Natural killer cell (primary cell): ENCODE measurements at regions not wholly inside any gene's neighbourhood (a gene's known extent, or its start where the extent isn't known, plus 50 kb on each side); places are given as distances from the start of the nearest gene placed in this dataset.

Experiments
- ATAC-seq, 3 donors: fragments of 150-1000 bp in 2 of 3; fragments of 200-7000 bp in 1 of 3; cut with Tn5 transposase; 1 replicate in 1 of 3; 2 replicates in 2 of 3; pipeline ENCODE4 v1.10.0; 2021; ENCODE audit warnings: mild to moderate bottlenecking in 2 of 3, moderate library complexity in 2 of 3
- DNase-seq, 2 donors: peaks; one replicate each; pipeline versions ENCODE4 v3.0.0 to v3.0.0-alpha.2; 2013 to 2021; ENCODE audit warnings: mixed read lengths in 1 of 2
- H3K27ac ChIP-seq: one replicate; pipeline ENCODE4 v1.5.1; 2013; ENCODE audit warnings: mild to moderate bottlenecking, low read length
- H3K27me3 ChIP-seq: one replicate; pipeline ENCODE4 v1.6.1; 2013; ENCODE audit warnings: low read length; ENCODE audit not compliant: control insufficient read depth, insufficient read depth
- H3K36me3 ChIP-seq: one replicate; pipeline ENCODE4 v1.6.1; 2013; ENCODE audit warnings: low read length; ENCODE audit not compliant: control insufficient read depth, insufficient read depth
- H3K4me1 ChIP-seq: one replicate; pipeline ENCODE4 v1.6.1; 2013; ENCODE audit warnings: low read length; ENCODE audit not compliant: control insufficient read depth, insufficient read depth
- H3K4me3 ChIP-seq: one replicate; pipeline ENCODE4 v1.5.1; 2013; ENCODE audit warnings: low read length
- H3K9me3 ChIP-seq: one replicate; pipeline ENCODE4 v1.6.1; 2013; ENCODE audit warnings: low read length; ENCODE audit not compliant: control insufficient read depth, insufficient read depth
- H3K27ac Mint-ChIP-seq, 2 donors: one replicate each; pipeline ENCODE4 v1.8.0; 2022; ENCODE audit warnings: mild to moderate bottlenecking in 2 of 2, mixed read lengths in 2 of 2, moderate library complexity in 1 of 2
- H3K27me3 Mint-ChIP-seq, 2 donors: one replicate each; pipeline ENCODE4 v1.8.0; 2022; ENCODE audit warnings: low read depth in 2 of 2, mixed read lengths in 2 of 2
- H3K36me3 Mint-ChIP-seq: one replicate; pipeline ENCODE4 v1.8.0; 2022; ENCODE audit warnings: mixed read lengths
- H3K4me1 Mint-ChIP-seq, 2 donors: one replicate each; pipeline ENCODE4 v1.8.0; 2022; ENCODE audit warnings: mixed read lengths in 2 of 2
- H3K4me3 Mint-ChIP-seq: one replicate; pipeline ENCODE4 v1.8.0; 2022; ENCODE audit warnings: mild to moderate bottlenecking, moderate library complexity, mixed read lengths
- H3K9me3 Mint-ChIP-seq, 2 donors: one replicate each; pipeline ENCODE4 v1.8.0; 2022; ENCODE audit warnings: mixed read lengths in 2 of 2
- CTCF ChIP-seq: fragments of 200-600 bp; IDR thresholded peaks from one replicate; pipeline ENCODE4 v1.8.0; 2022; ENCODE audit warnings: antibody characterized with exemption
- WGBS: methylation state at CpG from one replicate; pipeline ENCODE4 v1.1.7; 2013; ENCODE audit warnings: missing lambda C conversion rate; ENCODE audit not compliant: insufficient coverage; 5-methylcytosine and 5-hydroxymethylcytosine counted together
- intact Hi-C: fragments of 100-400 bp; cut with micrococcal nuclease; formaldehyde crosslinking; loops from one replicate; pipeline ENCODE4 v1.14.2; 2022

- H3K4me3 Mint-ChIP-seq = no peak overlapping the region
- intact Hi-C loops = no loop called here
- no peak overlapping the region for H3K4me3 ChIP-seq
- no peak for ATAC-seq
- H3K27me3 ChIP-seq = no peaks in the 10 kb centered on the region
- H3K27ac Mint-ChIP-seq = no peak overlapping the region
- no peaks in the 10 kb centered on the region for H3K4me1 Mint-ChIP-seq
- H3K9me3 ChIP-seq = no peaks in the 10 kb centered on the region
- 100% methylated on average over 1 of the region's 1 CpG for WGBS
- no peaks in the 10 kb centered on the region for H3K4me1 ChIP-seq
- H3K36me3 Mint-ChIP-seq = no peaks in the 10 kb centered on the region
- H3K27ac ChIP-seq = no peak overlapping the region
- H3K9me3 Mint-ChIP-seq = peaks cover 12 to 16% of the 10 kb centered on the region in 2 donors
- TF ChIP-seq CTCF = no peak
- no peak for DNase-seq
- no peaks in the 10 kb centered on the region for H3K36me3 ChIP-seq
- H3K27me3 Mint-ChIP-seq = no peaks in the 10 kb centered on the region
Measured at GRCh38 chr18:29693334-29693733, 1349.2 kb downstream of the DSC3 start.

GRCh38 chr18:29681578-29681977 lies 1361.0 kb downstream of the DSC3 start:
- Histone ChIP-seq H3K27ac (no peak overlapping the region), H3K36me3 (no peaks in the 10 kb centered on the region), H3K9me3 (peaks cover 4% of the 10 kb centered on the region), H3K4me3 (no peak overlapping the region), H3K27me3 (no peaks in the 10 kb centered on the region), H3K4me1 (no peaks in the 10 kb centered on the region)
- no peak for DNase-seq
- H3K4me3 Mint-ChIP-seq = no peak overlapping the region
- WGBS = 81% methylated on average over 4 of the region's 4 CpGs
- H3K9me3 Mint-ChIP-seq = peaks cover 17 to 31% of the 10 kb centered on the region in 2 donors
- no peaks in the 10 kb centered on the region for H3K36me3 Mint-ChIP-seq
- no peaks in the 10 kb centered on the region for H3K4me1 Mint-ChIP-seq
- H3K27ac Mint-ChIP-seq = no peak overlapping the region
- intact Hi-C loops = no loop called here
- ATAC-seq = no peak
- no peak for TF ChIP-seq CTCF
- H3K27me3 Mint-ChIP-seq = no peaks in the 10 kb centered on the region

- H3K27me3 Mint-ChIP-seq = no peaks in the 10 kb centered on the region
- no CpG with 5 or more reads among the region's 4 CpGs for WGBS
- DNase-seq (no peak), ATAC-seq (no peak)
- TF ChIP-seq CTCF = no peak
- H3K4me3 ChIP-seq = no peak overlapping the region
- no peaks in the 10 kb centered on the region for H3K36me3 Mint-ChIP-seq
- intact Hi-C loops = no loop called here
- no peak overlapping the region for H3K27ac ChIP-seq
- H3K9me3 ChIP-seq = no peaks in the 10 kb centered on the region
- no peak overlapping the region for H3K27ac Mint-ChIP-seq
- peaks cover 4 to 8% of the 10 kb centered on the region in 2 donors for H3K9me3 Mint-ChIP-seq
- H3K4me1 Mint-ChIP-seq = no peaks in the 10 kb centered on the region
- no peaks in the 10 kb centered on the region for H3K27me3 ChIP-seq
- no peaks in the 10 kb centered on the region for H3K4me1 ChIP-seq
- no peak overlapping the region for H3K4me3 Mint-ChIP-seq
- no peaks in the 10 kb centered on the region for H3K36me3 ChIP-seq
Measured at GRCh38 chr18:29664278-29665036, 1378.1 kb downstream of the DSC3 start.

GRCh38 chr18:29661924-29662323 lies 1380.6 kb downstream of the DSC3 start:
- H3K36me3 Mint-ChIP-seq = no peaks in the 10 kb centered on the region
- no peak for ATAC-seq
- intact Hi-C loops = no loop called here

More at GRCh38 chr18:29661924-29662323, 1380.6 kb downstream of the DSC3 start:
- DNase-seq = no peak
- Mint-ChIP-seq H3K9me3 (peaks cover 2 to 12% of the 10 kb centered on the region in 2 donors), H3K27me3 (no peaks in the 10 kb centered on the region), H3K4me3 (no peak overlapping the region), H3K27ac (no peak overlapping the region), H3K4me1 (no peaks in the 10 kb centered on the region)
- no peaks in the 10 kb centered on the region for H3K27me3 ChIP-seq
- no peak overlapping the region for H3K27ac ChIP-seq
- no peaks in the 10 kb centered on the region for H3K9me3 ChIP-seq
- no peaks in the 10 kb centered on the region for H3K4me1 ChIP-seq
- WGBS = 79% methylated on average over 2 of the region's 3 CpGs
- no peak overlapping the region for H3K4me3 ChIP-seq
- no peak for TF ChIP-seq CTCF
- H3K36me3 ChIP-seq = no peaks in the 10 kb centered on the region
